A549 (cell line): ENCODE measurements at regions not wholly inside any gene's neighbourhood (a gene's known extent, or its start where the extent isn't known, plus 50 kb on each side); places are given as distances from the start of the nearest gene placed in this dataset.

ENCODE experiments used
- ATAC-seq, 2 experiments: fragments of 200-7000 bp in 1 of 2; fragments of >200 bp in 1 of 2; cut with Nextera tagmentation in 1 of 2; cut with Tn5 transposase in 1 of 2; 3 replicates each; pipeline versions ENCODE4 v1.8.0 to v1.9.1; 2018 to 2020; ENCODE audit warnings: mild to moderate bottlenecking in 1 of 2, moderate library complexity in 1 of 2
- CTCF ChIA-PET: fragments of 300-600 bp; sonication (Branson Sonifier 250); formaldehyde crosslinking; extraction: SDS; loops from one replicate; lab custom pipeline; 2021; ENCODE audit warnings: antibody characterized with exemption, inconsistent platforms; lab: Yijun Ruan, JAX
- POLR2A ChIA-PET: fragments of 350-600 bp; formaldehyde crosslinking; extraction: SDS; loops from one replicate; lab custom pipeline; 2021; ENCODE audit warnings: antibody characterized with exemption, inconsistent platforms; lab: Yijun Ruan, JAX
- DNase-seq, 2 experiments: peaks; one replicate each; pipeline versions ENCODE4 v3.0.0 to v3.0.0-alpha.2; 2011 to 2016; ENCODE audit warnings: low read depth in 1 of 2, low spot score in 1 of 2
- FAIRE-seq: peaks from 2 replicates; lab custom pipeline; 2011; peaks lifted over from hg19 to GRCh38; lab: Jason Lieb, UNC
- H3K27ac ChIP-seq, 2 experiments: fragments of >200 bp; sonication (Bioruptor Twin); formaldehyde crosslinking; 3 replicates each; pipeline ENCODE4 v1.5.1; 2016 to 2017
- H3K4me1 ChIP-seq: fragments of >200 bp; sonication (Bioruptor Twin); formaldehyde crosslinking; 3 replicates; pipeline ENCODE4 v1.6.1; 2016
- H3K4me2 ChIP-seq: fragments of >200 bp; sonication (Bioruptor Twin); formaldehyde crosslinking; 3 replicates; pipeline ENCODE4 v1.6.1; 2016
- H3K4me3 ChIP-seq: fragments of >200 bp; sonication (Bioruptor Twin); formaldehyde crosslinking; 3 replicates; pipeline ENCODE4 v1.5.1; 2016
- H3K9me3 ChIP-seq: fragments of >200 bp; sonication (Bioruptor Twin); formaldehyde crosslinking; 3 replicates; pipeline ENCODE4 v1.6.1; 2016
- CBX8 ChIP-seq: fragments of 200-600 bp; sonication (generic); IDR thresholded peaks from 2 replicates; pipeline ENCODE4 v1.6.1; 2016
- CEBPB ChIP-seq, 2 experiments: fragments of >200 bp in 1 of 2; sonication (Bioruptor Twin) in 1 of 2; formaldehyde crosslinking in 1 of 2; IDR thresholded peaks; 2 replicates each; pipeline ENCODE4 v1.6.1; 2012 to 2016
- E2F6 ChIP-seq: IDR thresholded peaks from 2 replicates; pipeline ENCODE4 v1.6.1; 2012; ENCODE audit warnings: low read depth, borderline replicate concordance
- FOSB ChIP-seq: fragments of 250-450 bp; sonication (Bioruptor Pico); IDR thresholded peaks from 2 replicates; pipeline ENCODE4 v1.5.0; 2020; ENCODE audit warnings: mild to moderate bottlenecking, moderate library complexity
- FOSL2 ChIP-seq, 2 experiments: fragments of 450-650 bp in 1 of 2; fragments of >200 bp in 1 of 2; sonication (Bioruptor Twin) in 1 of 2; formaldehyde crosslinking; IDR thresholded peaks; 2 replicates each; pipeline versions ENCODE4 v1.5.0 to v1.6.1; 2016 to 2020; ENCODE audit warnings: mild to moderate bottlenecking in 1 of 2, moderate library complexity in 1 of 2
- FOXS1 ChIP-seq: fragments of 250-450 bp; sonication (Bioruptor Pico); IDR thresholded peaks from 2 replicates; pipeline ENCODE4 v1.5.0; 2020; ENCODE audit warnings: mild to moderate bottlenecking, moderate library complexity
- GATA3 ChIP-seq: IDR thresholded peaks from 2 replicates; pipeline ENCODE4 v1.6.1; 2012; ENCODE audit warnings: borderline replicate concordance
- HDAC2 ChIP-seq: fragments of 200-600 bp; sonication (generic); IDR thresholded peaks from 2 replicates; pipeline ENCODE4 v1.6.1; 2016
- HES2 ChIP-seq: fragments of >200 bp; sonication (Bioruptor Twin); formaldehyde crosslinking; IDR thresholded peaks from 2 replicates; pipeline ENCODE4 v1.6.1; 2016
- HOXB13 ChIP-seq: fragments of 250-450 bp; sonication (Bioruptor Pico); IDR thresholded peaks from 2 replicates; pipeline ENCODE4 v1.5.0; 2020; ENCODE audit warnings: low read depth, mild to moderate bottlenecking, moderate library complexity
- HOXB5 ChIP-seq: fragments of 250-450 bp; sonication (Bioruptor Pico); IDR thresholded peaks from 2 replicates; pipeline ENCODE4 v1.5.0; 2020; ENCODE audit warnings: mild to moderate bottlenecking, moderate library complexity
- KDM1A ChIP-seq: fragments of 200-600 bp; sonication (generic); IDR thresholded peaks from 2 replicates; pipeline ENCODE4 v1.6.1; 2016; ENCODE audit warnings: low read depth, mild to moderate bottlenecking
- MAFK ChIP-seq: fragments of 450-650 bp; IDR thresholded peaks from 2 replicates; pipeline ENCODE4 v1.6.1; 2014; ENCODE audit not compliant: partially characterized antibody
- MAX ChIP-seq: IDR thresholded peaks from 2 replicates; pipeline ENCODE4 v1.6.1; 2012
- MYC ChIP-seq: IDR thresholded peaks from 2 replicates; pipeline ENCODE4 v1.6.1; 2012; ENCODE audit warnings: mild to moderate bottlenecking, inconsistent platforms, low read length, improper control_type of control experiment, borderline replicate concordance
- NFE2L2 ChIP-seq: fragments of 150-350 bp; conservative IDR thresholded peaks from 2 replicates; pipeline ENCODE4 v1.6.1; 2014; ENCODE audit warnings: low read length
- NPAS2 ChIP-seq: fragments of 250-450 bp; sonication (Bioruptor Pico); IDR thresholded peaks from 2 replicates; pipeline ENCODE4 v1.8.0; 2022; ENCODE audit warnings: mild to moderate bottlenecking, moderate library complexity, borderline replicate concordance
- PBX3 ChIP-seq: IDR thresholded peaks from 2 replicates; pipeline ENCODE4 v1.6.1; 2012
- POLR2A ChIP-seq: IDR thresholded peaks from 2 replicates; pipeline ENCODE4 v1.6.1; 2012; ENCODE audit warnings: mild to moderate bottlenecking, low read length
- POLR2AphosphoS2 ChIP-seq: conservative IDR thresholded peaks from 2 replicates; pipeline ENCODE4 v1.6.1; 2012; ENCODE audit warnings: low read length, improper control_type of control experiment, inconsistent platforms
- RARB ChIP-seq: fragments of 250-450 bp; sonication (Bioruptor Pico); IDR thresholded peaks from 2 replicates; pipeline ENCODE4 v1.8.0; 2021; ENCODE audit warnings: mild to moderate bottlenecking, moderate library complexity
- SREBF2 ChIP-seq: fragments of 450-650 bp; IDR thresholded peaks from 2 replicates; pipeline ENCODE4 v1.6.1; 2014; ENCODE audit warnings: mild to moderate bottlenecking, moderate library complexity
- TP53 ChIP-seq: fragments of 250-450 bp; sonication (Bioruptor Pico); IDR thresholded peaks from 2 replicates; pipeline ENCODE4 v1.5.0; 2021; ENCODE audit warnings: mild to moderate bottlenecking, moderate library complexity
- ZNF302 ChIP-seq: fragments of 250-450 bp; sonication (Bioruptor Pico); IDR thresholded peaks from 2 replicates; pipeline ENCODE4 v1.9.0; 2021; ENCODE audit warnings: inconsistent platforms, mild to moderate bottlenecking, moderate library complexity
- ZSCAN20 ChIP-seq: fragments of 250-450 bp; sonication (Bioruptor Pico); IDR thresholded peaks from 2 replicates; pipeline ENCODE4 v1.8.0; 2022; ENCODE audit warnings: mild to moderate bottlenecking, moderate library complexity
- WGBS: methylation state at CpG from one replicate; pipeline ENCODE4 v1.1.6; 2017; ENCODE audit errors: missing lambda C conversion rate; 5-methylcytosine and 5-hydroxymethylcytosine counted together

- no peak for TF ChIP-seq HOXB13 (CRISPR knock-in tag)
These were observed 383.4 kb downstream of the EFNB2 start (continued) for GRCh38 chr13:106152047-106152446.

GRCh38 chr13:106151056-106151699 lies 384.3 kb downstream of the EFNB2 start:
- H3K4me1 ChIP-seq = peaks cover 19% of the 10 kb centered on the region; the same call in 2 of the 3 replicates
- peak overlapping the region; percentile 44 for H3K4me2 ChIP-seq
- CTCF ChIA-PET = no interaction called here
- no peak overlapping the region for H3K4me3 ChIP-seq
- TF ChIP-seq MAX (0 out of 2 replicates have a peak, but pooled peaks have one; percentile 29), POLR2A (no peak), FOSL2 (IDR thresholded peaks at IDR 0.05) (no peak), FOSL2 (CRISPR knock-in tag; IDR thresholded peaks at IDR 0.05) (peak; percentile 19; the same call in 1 of the 2 replicates)
- TF ChIP-seq, all 56 proteins: peak for 2
- peak overlapping the region; percentile 57 to 64; a peak in 5 of 6 replicates for H3K27ac ChIP-seq
- FAIRE-seq (peak; percentile 51), DNase-seq (peak; percentile 35 to 63), ATAC-seq (peak; percentile 84 to 89)
- 8% methylated on average over 3 of the region's 3 CpGs for WGBS
- POLR2A ChIA-PET = interaction anchor here (0.6 kb wide), 1 partner anchor 47 kb away, joined by 3 read pairs; no protein-coding TSS in a partner anchor
- H3K9me3 ChIP-seq = no peaks in the 10 kb centered on the region

- Histone ChIP-seq H3K4me2 (no peak overlapping the region), H3K4me1 (peaks cover 7% of the 10 kb centered on the region; the same call in 2 of the 3 replicates), H3K9me3 (no peaks in the 10 kb centered on the region), H3K4me3 (no peak overlapping the region), H3K27ac (no peak overlapping the region)
- CTCF ChIA-PET = no interaction called here
- ATAC-seq = no peak
- TF ChIP-seq KDM1A (no peak), FOSB (CRISPR knock-in tag) (no peak), HOXB5 (no peak), CEBPB (IDR thresholded peaks at IDR 0.05) (no peak), RARB (CRISPR knock-in tag) (no peak), TP53 (no peak), ZNF302 (CRISPR knock-in tag) (no peak), CBX8 (no peak), HDAC2 (no peak)
- POLR2A ChIA-PET = no interaction called here
- 31% methylated on average over 2 of the region's 2 CpGs for WGBS
- FAIRE-seq = no peak
- DNase-seq = no peak
These were observed 389.2 kb downstream of the EFNB2 start for GRCh38 chr13:106145997-106146864.

- DNase-seq (no peak), ATAC-seq (no peak), FAIRE-seq (no peak)
- H3K4me3 ChIP-seq = no peak overlapping the region
- WGBS = 85% methylated on average over 1 of the region's 1 CpG
- no peak overlapping the region for H3K27ac ChIP-seq
- POLR2A ChIA-PET = no interaction called here
- CTCF ChIA-PET = no interaction called here
- no peak overlapping the region for H3K4me2 ChIP-seq
- H3K9me3 ChIP-seq = no peaks in the 10 kb centered on the region
- TF ChIP-seq NFE2L2 = no peak
- TF ChIP-seq TP53 = no peak
- no peak for TF ChIP-seq E2F6
- TF ChIP-seq HES2 = no peak
- no peak for TF ChIP-seq GATA3
- TF ChIP-seq CEBPB (IDR thresholded peaks at IDR 0.05) = no peak
- no peak for TF ChIP-seq SREBF2
- TF ChIP-seq MAFK = no peak
- no peak for TF ChIP-seq MYC
- TF ChIP-seq HOXB13 (CRISPR knock-in tag) = no peak
- no peak for TF ChIP-seq FOXS1
- no peak for TF ChIP-seq POLR2AphosphoS2
- TF ChIP-seq NPAS2 (CRISPR knock-in tag) = no peak
- TF ChIP-seq PBX3 = no peak
- no peak for TF ChIP-seq FOSL2 (IDR thresholded peaks at IDR 0.05)
- TF ChIP-seq FOSL2 (CRISPR knock-in tag; IDR thresholded peaks at IDR 0.05) = no peak
- TF ChIP-seq ZSCAN20 (CRISPR knock-in tag) = no peak
- no peaks in the 10 kb centered on the region for H3K4me1 ChIP-seq
These were observed 390.4 kb downstream of the EFNB2 start for GRCh38 chr13:106145070-106145469.
